Keratinocyte (primary cell): ENCODE measurements at regions not wholly inside any gene's neighbourhood (a gene's known extent, or its start where the extent isn't known, plus 50 kb on each side); places are given as distances from the start of the nearest gene placed in this dataset.

Experiments used
- DNase-seq: peaks from one replicate; pipeline ENCODE4 v3.0.0-alpha.2; 2011; ENCODE audit warnings: low read depth, missing footprints, low spot score
- FAIRE-seq: peaks from 2 replicates; lab custom pipeline; 2011; peaks lifted over from hg19 to GRCh38; lab: Jason Lieb, UNC
- H2AFZ ChIP-seq: 2 replicates; pipeline ENCODE4 v1.6.0; 2012; ENCODE audit warnings: low read length, control low read depth, inconsistent platforms; ENCODE audit not compliant: control insufficient read depth
- H3K27ac ChIP-seq: 2 replicates; pipeline ENCODE4 v1.5.1; 2011; ENCODE audit warnings: low read length; ENCODE audit not compliant: control insufficient read depth, insufficient read depth
- H3K27me3 ChIP-seq: 3 replicates; pipeline ENCODE4 v1.6.0; 2011; ENCODE audit warnings: low read length; ENCODE audit not compliant: control insufficient read depth, insufficient read depth; ENCODE audit errors: extremely low read depth
- H3K36me3 ChIP-seq, 2 experiments: 2 replicates in 1 of 2; 3 replicates in 1 of 2; pipeline ENCODE4 v1.5.1; 2011; ENCODE audit warnings: low read length in 2 of 2, mild to moderate bottlenecking in 1 of 2; ENCODE audit not compliant: control insufficient read depth in 2 of 2, insufficient read depth in 2 of 2; ENCODE audit errors: extremely low read depth in 1 of 2
- H3K4me1 ChIP-seq: 3 replicates; pipeline ENCODE4 v1.5.1; 2011; ENCODE audit warnings: low read length; ENCODE audit not compliant: control insufficient read depth, insufficient read depth; ENCODE audit errors: extremely low read depth
- H3K4me2 ChIP-seq: 3 replicates; pipeline ENCODE4 v1.6.0; 2011; ENCODE audit warnings: low read depth, low read length; ENCODE audit not compliant: control insufficient read depth, insufficient read depth; ENCODE audit errors: extremely low read depth
- H3K4me3 ChIP-seq, 3 experiments: fragments of 200-600 bp in 1 of 3; sonication (generic) in 1 of 3; 2 replicates in 2 of 3; 3 replicates in 1 of 3; pipeline ENCODE4 v1.5.1; 2011 to 2016; ENCODE audit warnings: low read length in 3 of 3, mild to moderate bottlenecking in 3 of 3, control low read depth in 2 of 3, inconsistent platforms in 1 of 3, low read depth in 1 of 3, mixed read lengths in 1 of 3, mixed run types in 1 of 3, moderate library complexity in 1 of 3; ENCODE audit not compliant: control insufficient read depth in 2 of 3, insufficient read depth in 2 of 3; ENCODE audit errors: extremely low read depth in 1 of 3
- H3K79me2 ChIP-seq: 2 replicates; pipeline ENCODE4 v1.6.0; 2012; ENCODE audit warnings: low read length; ENCODE audit not compliant: control insufficient read depth, insufficient read depth
- H3K9ac ChIP-seq: 3 replicates; pipeline ENCODE4 v1.6.0; 2011; ENCODE audit warnings: low read length; ENCODE audit not compliant: control insufficient read depth, insufficient read depth; ENCODE audit errors: extremely low read depth
- H3K9me1 ChIP-seq: 3 replicates; pipeline ENCODE4 v1.6.0; 2011; ENCODE audit warnings: low read length; ENCODE audit not compliant: control insufficient read depth, insufficient read depth; ENCODE audit errors: extremely low read depth
- H3K9me3 ChIP-seq: 2 replicates; pipeline ENCODE4 v1.5.1; 2012; ENCODE audit warnings: low read depth, low read length; ENCODE audit not compliant: control insufficient read depth
- H4K20me1 ChIP-seq: 3 replicates; pipeline ENCODE4 v1.6.0; 2011; ENCODE audit warnings: low read length; ENCODE audit not compliant: control insufficient read depth, insufficient read depth; ENCODE audit errors: extremely low read depth
- EZH2 ChIP-seq: IDR thresholded peaks from one replicate; pipeline ENCODE4 v1.6.1; 2012; ENCODE audit warnings: inconsistent platforms, mild to moderate bottlenecking, low read length, moderate library complexity
- dilution Hi-C: fragments of 300-500 bp; cut with MboI; formaldehyde crosslinking; loops from one replicate; pipeline ENCODE4 v1.7.0; 2020; ENCODE audit warnings: low sequenced_read_pairs; ENCODE audit not compliant: extremely low pct_ligation_motif_present
- TF ChIP-seq, protein P1 (sequence below), 3 experiments: IDR thresholded peaks in 1 of 3; conservative IDR thresholded peaks in 1 of 3; optimal IDR thresholded peaks in 1 of 3; 2 replicates in 2 of 3; 3 replicates in 1 of 3; pipeline versions ENCODE3 to v1.5.1; 2011; ENCODE audit warnings: low read length in 3 of 3, mild to moderate bottlenecking in 3 of 3, moderate library complexity in 2 of 3, control low read depth in 1 of 3, inconsistent platforms in 1 of 3; ENCODE audit not compliant: insufficient read depth in 2 of 3; ENCODE audit errors: extremely low read depth in 1 of 3

DNA sequence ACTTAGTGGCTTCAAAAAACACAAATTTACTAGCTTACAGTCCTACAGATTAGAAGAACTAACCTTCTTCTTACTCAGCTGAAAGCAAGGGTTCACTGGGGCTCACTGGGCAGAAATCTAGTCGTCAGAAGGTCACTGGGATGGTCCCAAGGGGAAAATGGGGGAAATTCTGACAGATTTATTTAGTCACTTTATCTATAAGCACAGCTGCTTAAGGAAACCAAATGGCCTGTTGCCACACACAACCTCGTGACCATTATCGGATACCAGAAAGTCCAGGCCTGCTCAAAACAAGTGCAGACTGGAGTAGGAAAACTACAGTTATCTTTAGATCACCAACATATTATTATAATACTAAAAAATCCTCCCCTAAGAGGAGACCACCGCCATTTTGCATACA lies 374.6 kb upstream of the ASIC2 start:
- dilution Hi-C loops, result loop anchor here (25.0 kb wide), 1 partner anchor 105 kb away; no protein-coding TSS in a partner anchor
- FAIRE-seq, result no peak

DNA sequence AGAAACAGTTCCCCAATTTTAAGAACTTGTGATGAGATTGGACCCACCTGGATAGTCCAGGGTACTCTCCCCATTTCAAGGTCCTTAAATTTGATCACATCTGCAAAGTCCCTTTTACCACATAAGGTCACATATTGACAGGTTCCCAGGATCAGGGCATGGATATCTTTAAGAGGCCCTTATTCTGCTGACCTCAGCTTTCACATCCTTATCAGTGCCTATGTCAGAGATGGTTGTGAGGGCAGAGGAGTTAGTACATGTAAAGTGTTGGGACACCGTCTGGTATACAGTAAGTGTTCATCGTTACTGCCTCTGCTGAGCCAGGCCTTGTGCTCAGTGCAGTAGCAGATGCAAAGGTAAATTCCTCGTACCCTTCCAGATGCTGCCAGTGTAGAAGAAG lies 375.4 kb upstream of the ASIC2 start:
- Histone ChIP-seq H3K36me3 (no peaks in the 10 kb centered on the region), H3K9me3 (no peaks in the 10 kb centered on the region), H3K4me2 (no peak overlapping the region), H3K79me2 (no peaks in the 10 kb centered on the region), H3K9me1 (no peaks in the 10 kb centered on the region), H3K4me1 (peaks cover 11% of the 10 kb centered on the region), H3K4me3 (no peak overlapping the region), H3K27me3 (peaks cover 9% of the 10 kb centered on the region), H3K9ac (no peak overlapping the region), H2AFZ (no peak overlapping the region), H4K20me1 (no peaks in the 10 kb centered on the region), H3K27ac (no peak overlapping the region)
- dilution Hi-C loops, result loop anchor here (25.0 kb wide), 1 partner anchor 106 kb away; no protein-coding TSS in a partner anchor
- FAIRE-seq (no peak), DNase-seq (no peak)
- TF ChIP-seq, protein P1, sequence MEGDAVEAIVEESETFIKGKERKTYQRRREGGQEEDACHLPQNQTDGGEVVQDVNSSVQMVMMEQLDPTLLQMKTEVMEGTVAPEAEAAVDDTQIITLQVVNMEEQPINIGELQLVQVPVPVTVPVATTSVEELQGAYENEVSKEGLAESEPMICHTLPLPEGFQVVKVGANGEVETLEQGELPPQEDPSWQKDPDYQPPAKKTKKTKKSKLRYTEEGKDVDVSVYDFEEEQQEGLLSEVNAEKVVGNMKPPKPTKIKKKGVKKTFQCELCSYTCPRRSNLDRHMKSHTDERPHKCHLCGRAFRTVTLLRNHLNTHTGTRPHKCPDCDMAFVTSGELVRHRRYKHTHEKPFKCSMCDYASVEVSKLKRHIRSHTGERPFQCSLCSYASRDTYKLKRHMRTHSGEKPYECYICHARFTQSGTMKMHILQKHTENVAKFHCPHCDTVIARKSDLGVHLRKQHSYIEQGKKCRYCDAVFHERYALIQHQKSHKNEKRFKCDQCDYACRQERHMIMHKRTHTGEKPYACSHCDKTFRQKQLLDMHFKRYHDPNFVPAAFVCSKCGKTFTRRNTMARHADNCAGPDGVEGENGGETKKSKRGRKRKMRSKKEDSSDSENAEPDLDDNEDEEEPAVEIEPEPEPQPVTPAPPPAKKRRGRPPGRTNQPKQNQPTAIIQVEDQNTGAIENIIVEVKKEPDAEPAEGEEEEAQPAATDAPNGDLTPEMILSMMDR (optimal IDR thresholded peaks at IDR 0.05 in 1 of 3, IDR thresholded peaks at IDR 0.05 in 1 of 3, conservative IDR thresholded peaks at IDR 0.05 in 1 of 3; ENCODE audit: extremely low read depth in 1 of 3, insufficient read depth in 2 of 3, low read length in 3 of 3), result no peak
- TF ChIP-seq EZH2, result no peak

More for the DNA sequence above, 374.6 kb upstream of the ASIC2 start:
- H3K9me1 ChIP-seq, result no peaks in the 10 kb centered on the region
- H3K27me3 ChIP-seq, result peaks cover 9% of the 10 kb centered on the region
- H3K4me3 ChIP-seq, result no peak overlapping the region
- H3K9ac ChIP-seq, result no peak overlapping the region
- H2AFZ ChIP-seq, result no peak overlapping the region
- DNase-seq, result no peak
- peaks cover 11% of the 10 kb centered on the region for H3K4me1 ChIP-seq
- H3K36me3 ChIP-seq, result no peaks in the 10 kb centered on the region
- H4K20me1 ChIP-seq, result no peaks in the 10 kb centered on the region
- peak overlapping the region; percentile 48 for H3K4me2 ChIP-seq
- no peaks in the 10 kb centered on the region for H3K9me3 ChIP-seq
- no peaks in the 10 kb centered on the region for H3K79me2 ChIP-seq
- no peak overlapping the region for H3K27ac ChIP-seq
- no peak for TF ChIP-seq EZH2

DNA sequence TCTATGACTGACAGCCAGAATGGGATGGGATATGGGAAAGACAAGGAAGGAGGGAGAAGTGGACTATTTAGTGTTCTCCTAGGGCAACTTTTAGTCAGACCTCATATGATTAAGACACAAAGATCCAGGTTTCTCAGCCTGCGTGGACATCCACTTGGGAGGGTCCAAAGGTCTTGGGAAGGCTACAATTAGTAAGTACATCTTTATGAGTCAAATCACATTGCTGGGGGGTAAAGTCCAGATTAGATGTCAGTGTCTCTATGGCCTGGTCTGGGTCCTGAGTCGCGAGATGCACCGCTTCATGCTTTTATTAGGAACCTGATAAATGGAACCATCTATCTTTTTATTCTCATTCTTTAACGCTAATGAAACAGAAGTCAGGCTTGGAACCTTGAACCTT lies 378.4 kb upstream of the ASIC2 start:
- Histone ChIP-seq H3K9me1 (no peaks in the 10 kb centered on the region), H3K36me3 (no peaks in the 10 kb centered on the region), H3K9me3 (no peaks in the 10 kb centered on the region), H3K9ac (no peak overlapping the region), H4K20me1 (no peaks in the 10 kb centered on the region), H3K27me3 (no peaks in the 10 kb centered on the region), H2AFZ (no peak overlapping the region), H3K4me1 (peaks cover 10% of the 10 kb centered on the region), H3K4me3 (no peak overlapping the region), H3K27ac (no peak overlapping the region), H3K79me2 (no peaks in the 10 kb centered on the region), H3K4me2 (no peak overlapping the region)
- dilution Hi-C loops, result loop anchor here (25.0 kb wide), 1 partner anchor 109 kb away; no protein-coding TSS in a partner anchor
- no peak for DNase-seq
- FAIRE-seq, result no peak
- TF ChIP-seq, protein P1 (optimal IDR thresholded peaks at IDR 0.05 in 1 of 3, IDR thresholded peaks at IDR 0.05 in 1 of 3, conservative IDR thresholded peaks at IDR 0.05 in 1 of 3; ENCODE audit: extremely low read depth in 1 of 3, insufficient read depth in 2 of 3, low read length in 3 of 3), result no peak
- no peak for TF ChIP-seq EZH2
